Right lobe of liver (tissue), 6 donors: ENCODE measurements at regions not wholly inside any gene's neighbourhood (a gene's known extent, or its start where the extent isn't known, plus 50 kb on each side); places are given as distances from the start of the nearest gene placed in this dataset.
A peak's percentile ranks its signal among the peaks of the same experiment; 100 is the strongest.

Experiments used
- ATAC-seq, 4 donors: fragments of 200-7000 bp; cut with Tn5 transposase; one replicate each; pipeline ENCODE4 v1.9.1; 2020; ENCODE audit warnings: mild to moderate bottlenecking in 4 of 4, moderate library complexity in 4 of 4
- DNase-seq, 3 donors: peaks; one replicate each; pipeline ENCODE4 v3.0.0-alpha.2; 2020
- H3K27ac ChIP-seq, 3 donors: fragments of 200-600 bp; one replicate each; pipeline ENCODE4 v1.8.0; 2022
- H3K27me3 ChIP-seq, 2 donors: fragments of 200-600 bp; one replicate each; pipeline ENCODE4 v1.8.0; 2022
- H3K36me3 ChIP-seq, 4 donors: fragments of 200-600 bp; sonication (generic) in 1 of 4; one replicate each; pipeline versions ENCODE4 v1.5.1 to v1.8.0; 2017 to 2022; ENCODE audit warnings: control low read depth in 1 of 4
- H3K4me1 ChIP-seq, 4 donors: fragments of 200-600 bp; sonication (generic) in 1 of 4; one replicate each; pipeline versions ENCODE4 v1.5.1 to v1.8.0; 2017 to 2022; ENCODE audit warnings: control low read depth in 1 of 4
- H3K4me3 ChIP-seq, 3 donors: fragments of 200-600 bp; one replicate each; pipeline ENCODE4 v1.8.0; 2022
- H3K9me3 ChIP-seq, 4 donors: fragments of 200-600 bp; sonication (generic) in 1 of 4; one replicate each; pipeline versions ENCODE4 v1.5.1 to v1.8.0; 2017 to 2022; ENCODE audit warnings: control low read depth in 1 of 4
- POLR2A ChIP-seq: fragments of 450-650 bp; IDR thresholded peaks from one replicate; pipeline ENCODE4 v1.6.1; 2017; ENCODE audit warnings: antibody characterized with exemption, mild to moderate bottlenecking
- WGBS: methylation state at CpG from one replicate; pipeline ENCODE4 v1.1.6; 2018; ENCODE audit warnings: low coverage, low lambda C conversion rate; ENCODE audit not compliant: insufficient coverage; ENCODE audit errors: missing lambda C conversion rate; 5-methylcytosine and 5-hydroxymethylcytosine counted together
- intact Hi-C, 2 donors: fragments of 100-400 bp; cut with DNase I; formaldehyde crosslinking; loops; one replicate each; pipeline versions ENCODE4 v1.11.2 to v1.14.1; 2022
- TF ChIP-seq, protein P1 (sequence below), 4 donors: fragments of 200-600 bp in 3 of 4; fragments of 450-650 bp in 1 of 4; IDR thresholded peaks; one replicate each; pipeline versions ENCODE4 v1.5.1 to v1.8.0; 2016 to 2022; ENCODE audit warnings: antibody characterized with exemption in 4 of 4, mild to moderate bottlenecking in 2 of 4
- donor health status: DM: no; HTN: yes; CAD: no.
- donor health status: DM: no; HTN: no; CAD: no.
- donor health status: DM: no; HTN: no; CAD: no.
- donor health status: DM: no; HTN: yes; CAD: no.
- donor health status: DM: no; HTN: yes; CAD: no.

DNA sequence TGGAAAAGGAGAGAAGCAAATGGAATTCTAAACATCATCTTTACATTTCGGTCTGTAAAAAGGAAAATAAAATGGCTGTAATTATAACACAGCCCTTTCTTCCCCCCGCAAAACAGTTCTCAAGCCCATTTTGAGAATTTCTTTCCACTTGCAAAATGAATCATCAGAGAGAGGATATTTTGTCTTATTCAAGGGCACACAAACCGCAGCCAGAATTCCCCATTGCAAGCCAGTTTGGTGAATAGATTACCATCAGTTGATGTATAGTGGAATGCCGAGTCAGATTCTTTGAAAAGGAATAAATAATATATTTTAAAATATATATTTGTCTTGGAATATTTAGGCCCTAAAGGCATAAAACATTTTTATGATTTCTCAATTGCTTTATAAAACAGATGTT, 420.4 kb upstream of the SEMA6D start:
- TF ChIP-seq, protein P1, sequence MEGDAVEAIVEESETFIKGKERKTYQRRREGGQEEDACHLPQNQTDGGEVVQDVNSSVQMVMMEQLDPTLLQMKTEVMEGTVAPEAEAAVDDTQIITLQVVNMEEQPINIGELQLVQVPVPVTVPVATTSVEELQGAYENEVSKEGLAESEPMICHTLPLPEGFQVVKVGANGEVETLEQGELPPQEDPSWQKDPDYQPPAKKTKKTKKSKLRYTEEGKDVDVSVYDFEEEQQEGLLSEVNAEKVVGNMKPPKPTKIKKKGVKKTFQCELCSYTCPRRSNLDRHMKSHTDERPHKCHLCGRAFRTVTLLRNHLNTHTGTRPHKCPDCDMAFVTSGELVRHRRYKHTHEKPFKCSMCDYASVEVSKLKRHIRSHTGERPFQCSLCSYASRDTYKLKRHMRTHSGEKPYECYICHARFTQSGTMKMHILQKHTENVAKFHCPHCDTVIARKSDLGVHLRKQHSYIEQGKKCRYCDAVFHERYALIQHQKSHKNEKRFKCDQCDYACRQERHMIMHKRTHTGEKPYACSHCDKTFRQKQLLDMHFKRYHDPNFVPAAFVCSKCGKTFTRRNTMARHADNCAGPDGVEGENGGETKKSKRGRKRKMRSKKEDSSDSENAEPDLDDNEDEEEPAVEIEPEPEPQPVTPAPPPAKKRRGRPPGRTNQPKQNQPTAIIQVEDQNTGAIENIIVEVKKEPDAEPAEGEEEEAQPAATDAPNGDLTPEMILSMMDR (IDR thresholded peaks at IDR 0.05), result no peak
- no peak for TF ChIP-seq POLR2A
- Histone ChIP-seq H3K4me3 (no peak overlapping the region), H3K4me1 (peaks cover 0 to 14% (median 2%) of the 10 kb centered on the region in 4 donors), H3K9me3 (no peaks in the 10 kb centered on the region), H3K27me3 (no peaks in the 10 kb centered on the region), H3K27ac (no peak overlapping the region), H3K36me3 (no peaks in the 10 kb centered on the region)
- 86% methylated on average over 4 of the region's 4 CpGs for WGBS
- intact Hi-C loops, result no loop called here
- DNase-seq (no peak), ATAC-seq (no peak)

DNA sequence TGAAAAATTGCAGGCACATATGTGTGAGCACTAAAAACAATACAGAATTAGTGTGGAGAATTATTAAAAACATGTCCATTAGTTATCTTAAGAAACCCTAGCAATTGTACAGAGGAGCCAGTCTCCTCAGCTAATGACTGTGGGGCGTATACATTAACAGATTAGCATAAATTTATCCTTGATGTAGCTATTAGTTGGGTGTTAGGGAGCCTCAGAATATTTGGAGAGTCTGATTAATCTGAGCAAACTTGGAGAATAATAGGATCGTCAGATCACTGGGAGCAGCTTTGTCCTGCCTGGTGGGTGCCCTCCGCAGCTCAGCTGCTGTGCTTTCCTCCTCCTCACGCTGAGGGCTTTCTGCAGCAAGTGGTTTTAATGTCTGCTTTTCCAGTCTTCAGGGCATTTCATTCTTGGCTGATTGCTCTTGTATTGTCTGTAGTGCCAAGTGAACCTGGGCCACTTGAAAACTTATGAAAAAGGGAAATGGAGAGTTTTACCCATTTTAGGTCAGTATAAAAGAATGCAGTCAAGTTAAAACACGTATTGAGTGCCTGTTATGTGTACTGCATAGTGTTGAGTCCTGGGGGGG, 417.4 kb upstream of the SEMA6D start:
- Histone ChIP-seq H3K4me1 (no peaks in the 10 kb centered on the region), H3K27me3 (no peaks in the 10 kb centered on the region), H3K9me3 (no peaks in the 10 kb centered on the region), H3K27ac (no peak overlapping the region), H3K36me3 (no peaks in the 10 kb centered on the region), H3K4me3 (no peak overlapping the region)
- DNase-seq (no peak), ATAC-seq (no peak)
- 51% methylated on average over 3 of the region's 5 CpGs for WGBS
- no peak for TF ChIP-seq POLR2A
- TF ChIP-seq, protein P1 (IDR thresholded peaks at IDR 0.05), result no peak
- intact Hi-C loops, result no loop called here

DNA sequence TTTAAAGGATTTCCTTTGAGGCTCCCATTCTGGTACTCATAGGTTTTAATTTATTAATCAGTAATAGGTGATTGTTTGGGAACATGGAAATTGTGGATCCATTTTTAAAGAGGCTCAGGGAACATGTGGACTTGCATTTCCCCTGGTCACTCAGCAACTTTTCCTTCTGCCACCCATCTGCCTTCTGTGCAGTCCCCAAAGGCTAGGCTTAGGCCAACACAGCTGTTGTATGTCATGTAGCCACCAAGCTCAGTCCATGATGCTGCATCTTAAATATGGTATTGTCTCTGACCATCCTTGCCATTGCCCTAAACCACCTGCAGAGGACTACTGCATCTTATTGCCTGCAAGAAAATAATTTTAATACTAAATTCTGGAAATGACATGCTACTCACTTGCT, 416.7 kb upstream of the SEMA6D start:
- H3K36me3 ChIP-seq, result no peaks in the 10 kb centered on the region
- TF ChIP-seq POLR2A, result no peak
- TF ChIP-seq, protein P1 (IDR thresholded peaks at IDR 0.05), result no peak
- DNase-seq (no peak), ATAC-seq (no peak)
- intact Hi-C loops, result no loop called here
- H3K27me3 ChIP-seq, result no peaks in the 10 kb centered on the region
- H3K4me3 ChIP-seq, result no peak overlapping the region
- H3K9me3 ChIP-seq, result no peaks in the 10 kb centered on the region
- no peak overlapping the region for H3K27ac ChIP-seq
- no peaks in the 10 kb centered on the region for H3K4me1 ChIP-seq

- no peaks in the 10 kb centered on the region for H3K36me3 ChIP-seq
- intact Hi-C loops, result no loop called here
- H3K27me3 ChIP-seq, result no peaks in the 10 kb centered on the region
- H3K9me3 ChIP-seq, result no peaks in the 10 kb centered on the region
- peak in 1 of 4 donors; percentile 37 for ATAC-seq
- DNase-seq, result no peak
- TF ChIP-seq, protein P1 (IDR thresholded peaks at IDR 0.05), result no peak
- TF ChIP-seq POLR2A, result no peak
- H3K4me3 ChIP-seq, result no peak overlapping the region
- H3K4me1 ChIP-seq, result no peaks in the 10 kb centered on the region
- WGBS, result 18% methylated on average over 3 of the region's 3 CpGs
- H3K27ac ChIP-seq, result no peak overlapping the region
Measured at GRCh38 chr15:47301481-47301880, 415.8 kb upstream of the SEMA6D start.

DNA sequence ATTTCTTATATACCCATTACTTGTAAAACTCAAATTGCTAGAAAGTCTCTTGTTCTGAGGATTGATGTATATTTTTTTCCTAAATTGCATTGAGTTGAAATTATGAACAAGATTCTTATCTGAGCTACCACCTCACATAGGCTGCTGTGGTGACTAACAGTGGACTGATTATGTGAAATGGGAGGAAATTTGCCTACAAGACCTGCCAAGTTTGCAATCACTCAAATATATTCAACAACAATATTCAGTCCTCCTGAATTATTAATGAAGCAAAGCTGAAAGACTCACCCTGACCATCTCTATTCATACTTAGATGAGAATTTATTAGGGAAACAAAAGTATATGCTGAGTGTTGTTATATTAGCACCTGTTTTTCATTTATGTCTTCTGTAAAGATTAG, 412.6 kb upstream of the SEMA6D start:
- H3K4me3 ChIP-seq, result no peak overlapping the region
- H3K4me1 ChIP-seq, result no peaks in the 10 kb centered on the region
- no peak for TF ChIP-seq POLR2A
- TF ChIP-seq, protein P1 (IDR thresholded peaks at IDR 0.05), result no peak
- intact Hi-C loops, result no loop called here
- no peaks in the 10 kb centered on the region for H3K9me3 ChIP-seq
- H3K27me3 ChIP-seq, result no peaks in the 10 kb centered on the region
- DNase-seq, result no peak
- no peaks in the 10 kb centered on the region for H3K36me3 ChIP-seq
- no peak overlapping the region for H3K27ac ChIP-seq
- no peak for ATAC-seq
